ENCODE measurements at regions not wholly inside any gene's neighbourhood (a gene's known extent, or its start where the extent isn't known, plus 50 kb on each side); places are given as distances from the start of the nearest gene placed in this dataset.

- peak; percentile 3 to 4 for DNase-seq
- TF ChIP-seq GATA1 (IDR thresholded peaks at IDR 0.05; ENCODE audit: low read depth, low read length) = no peak
- TF ChIP-seq POLR2A (IDR thresholded peaks at IDR 0.05; ENCODE audit: low read length) = no peak
These were observed 151.8 kb upstream of the VLDLR start for GRCh38 chr9:2469681-2470221.

- TF ChIP-seq POLR2A (IDR thresholded peaks at IDR 0.05; ENCODE audit: low read length) = no peak
- no peak for TF ChIP-seq GATA1 (IDR thresholded peaks at IDR 0.05; ENCODE audit: low read depth, low read length)
- DNase-seq = no peak
These were observed 147.9 kb upstream of the VLDLR start for GRCh38 chr9:2473681-2474080.

GRCh38 chr9:2477755-2478154, 143.8 kb upstream of the VLDLR start:
- no peak for DNase-seq
- TF ChIP-seq GATA1 (IDR thresholded peaks at IDR 0.05; ENCODE audit: low read depth, low read length) = no peak
- TF ChIP-seq POLR2A (IDR thresholded peaks at IDR 0.05; ENCODE audit: low read length) = no peak

GRCh38 chr9:2478421-2478820, 143.2 kb upstream of the VLDLR start:
- no peak for TF ChIP-seq GATA1 (IDR thresholded peaks at IDR 0.05; ENCODE audit: low read depth, low read length)
- no peak for TF ChIP-seq POLR2A (IDR thresholded peaks at IDR 0.05; ENCODE audit: low read length)
- DNase-seq = no peak

- TF ChIP-seq POLR2A (IDR thresholded peaks at IDR 0.05; ENCODE audit: low read length) = no peak
- no peak for TF ChIP-seq GATA1 (IDR thresholded peaks at IDR 0.05; ENCODE audit: low read depth, low read length)
- no peak for DNase-seq
These were observed 142.5 kb upstream of the VLDLR start for GRCh38 chr9:2479056-2479565.

- DNase-seq = no peak
- TF ChIP-seq POLR2A (IDR thresholded peaks at IDR 0.05; ENCODE audit: low read length) (no peak), GATA1 (IDR thresholded peaks at IDR 0.05; ENCODE audit: low read depth, low read length) (no peak)
These were observed 141.2 kb upstream of the VLDLR start for GRCh38 chr9:2480255-2480837.

GRCh38 chr9:2481216-2481615, 140.4 kb upstream of the VLDLR start:
- no peak for DNase-seq
- no peak for TF ChIP-seq POLR2A (IDR thresholded peaks at IDR 0.05; ENCODE audit: low read length)
- no peak for TF ChIP-seq GATA1 (IDR thresholded peaks at IDR 0.05; ENCODE audit: low read depth, low read length)

GRCh38 chr9:2486988-2487387, 134.6 kb upstream of the VLDLR start:
- TF ChIP-seq POLR2A (IDR thresholded peaks at IDR 0.05; ENCODE audit: low read length) = no peak
- TF ChIP-seq GATA1 (IDR thresholded peaks at IDR 0.05; ENCODE audit: low read depth, low read length) = no peak
- DNase-seq = no peak

- TF ChIP-seq POLR2A (IDR thresholded peaks at IDR 0.05; ENCODE audit: low read length) = no peak
- TF ChIP-seq GATA1 (IDR thresholded peaks at IDR 0.05; ENCODE audit: low read depth, low read length) = no peak
- no peak for DNase-seq
These were observed 131.7 kb upstream of the VLDLR start for GRCh38 chr9:2489838-2490314.

GRCh38 chr9:2492161-2492560, 129.4 kb upstream of the VLDLR start:
- TF ChIP-seq GATA1 (IDR thresholded peaks at IDR 0.05; ENCODE audit: low read depth, low read length) = no peak
- no peak for TF ChIP-seq POLR2A (IDR thresholded peaks at IDR 0.05; ENCODE audit: low read length)
- DNase-seq = no peak

GRCh38 chr9:2493109-2493508, 128.5 kb upstream of the VLDLR start:
- no peak for DNase-seq
- TF ChIP-seq GATA1 (IDR thresholded peaks at IDR 0.05; ENCODE audit: low read depth, low read length) (no peak), POLR2A (IDR thresholded peaks at IDR 0.05; ENCODE audit: low read length) (no peak)

GRCh38 chr9:2493529-2493928, 128.1 kb upstream of the VLDLR start:
- no peak for TF ChIP-seq POLR2A (IDR thresholded peaks at IDR 0.05; ENCODE audit: low read length)
- TF ChIP-seq GATA1 (IDR thresholded peaks at IDR 0.05; ENCODE audit: low read depth, low read length) = no peak
- DNase-seq = no peak

- TF ChIP-seq POLR2A (IDR thresholded peaks at IDR 0.05; ENCODE audit: low read length) (no peak), GATA1 (IDR thresholded peaks at IDR 0.05; ENCODE audit: low read depth, low read length) (no peak)
- no peak for DNase-seq
These were observed 127.0 kb upstream of the VLDLR start for GRCh38 chr9:2494562-2494961.

- TF ChIP-seq GATA1 (IDR thresholded peaks at IDR 0.05; ENCODE audit: low read depth, low read length) (no peak), POLR2A (IDR thresholded peaks at IDR 0.05; ENCODE audit: low read length) (no peak)
- DNase-seq = no peak
These were observed 126.2 kb upstream of the VLDLR start for GRCh38 chr9:2495221-2496005.
